ENCODE measurements at regions not wholly inside any gene's neighbourhood (a gene's known extent, or its start where the extent isn't known, plus 50 kb on each side); places are given as distances from the start of the nearest gene placed in this dataset.
"Not testable (repeated sequence)": the region's sequence is repeated elsewhere in the genome, so short reads cannot be mapped to it uniquely, and the experiment has no call there.

DNA sequence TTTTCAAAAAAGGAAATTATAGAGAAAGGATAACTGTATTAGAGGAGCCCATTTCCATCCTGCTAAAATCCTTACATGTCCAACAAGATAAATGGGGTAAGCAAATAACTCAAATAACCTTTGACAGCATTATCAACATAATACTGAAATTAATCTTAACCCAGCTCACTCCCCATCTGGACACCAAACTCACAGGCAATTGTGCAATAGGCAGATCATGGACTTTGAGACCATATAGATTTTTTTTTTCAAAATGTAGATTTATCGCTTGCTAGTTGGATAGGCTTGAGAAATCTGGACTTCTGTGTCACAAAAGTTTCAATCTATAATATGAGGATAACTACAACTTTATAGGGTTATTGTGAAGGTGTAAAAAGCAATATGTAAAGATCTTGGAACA is 134.4 kb upstream of the ASCC3 start:
- ATAC-seq, result no peak

DNA sequence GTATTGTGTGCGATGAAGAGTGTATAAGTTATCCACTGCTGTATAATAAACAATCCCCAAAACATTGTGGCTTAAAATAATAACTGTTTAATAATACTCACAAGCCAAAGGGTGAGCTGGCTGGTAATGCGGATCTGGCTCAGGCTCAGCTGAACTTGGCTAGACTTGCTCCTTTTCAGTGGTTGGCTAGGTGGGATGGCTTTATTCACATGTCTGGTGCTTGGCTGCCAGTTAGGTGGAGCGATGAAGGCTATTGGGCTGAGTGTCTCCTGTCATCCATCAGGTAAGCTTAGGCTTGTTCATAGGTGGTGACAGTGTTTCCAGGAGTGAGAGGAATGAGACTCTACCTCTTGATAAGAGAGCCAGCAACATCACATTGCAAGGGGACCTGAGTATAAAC is 135.0 kb upstream of the ASCC3 start:
- ATAC-seq, result no peak

DNA sequence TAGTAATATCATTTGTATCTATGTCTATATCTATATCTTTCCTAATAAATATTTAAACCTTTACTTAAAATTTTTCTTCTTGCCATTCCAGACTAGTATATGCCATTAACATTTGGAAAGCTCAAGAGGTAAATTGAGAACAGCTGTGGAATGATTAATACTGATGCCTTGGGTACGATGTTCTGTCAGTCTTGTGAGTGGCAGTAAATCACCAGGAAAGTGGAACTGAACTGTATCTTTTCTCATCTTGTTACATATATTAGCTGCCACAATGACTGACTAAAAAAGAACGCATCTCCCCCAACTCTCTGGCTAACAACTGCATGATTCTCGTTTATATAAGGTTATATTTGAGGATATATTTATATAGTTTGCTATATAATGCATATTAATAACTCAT is 137.0 kb upstream of the ASCC3 start:
- no peak for ATAC-seq

DNA sequence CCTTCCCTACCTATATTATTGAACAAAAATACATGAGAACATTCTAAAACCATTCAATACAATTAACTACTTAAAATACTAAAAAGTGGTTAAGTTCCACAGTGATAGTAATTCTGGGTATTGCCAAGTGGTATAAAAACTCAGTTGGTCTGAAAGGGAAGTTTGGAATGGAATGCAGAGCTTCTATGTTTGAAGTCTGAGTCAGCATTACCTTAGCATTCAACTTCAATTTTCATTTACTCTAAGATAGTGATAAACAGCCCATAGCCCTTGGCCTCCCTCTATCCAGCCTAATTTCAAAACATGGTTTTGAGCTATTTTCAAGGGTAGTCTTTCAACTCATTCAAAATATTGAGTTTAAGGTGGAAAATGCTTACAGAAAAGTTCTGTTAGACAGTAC is 140.4 kb upstream of the ASCC3 start:
- no peak for ATAC-seq

- ATAC-seq, result no peak
These were observed 161.8 kb upstream of the ASCC3 start for GRCh38 chr6:101042966-101043365.

GRCh38 chr6:101058296-101058695 is 177.2 kb upstream of the ASCC3 start:
- no peak for ATAC-seq

DNA sequence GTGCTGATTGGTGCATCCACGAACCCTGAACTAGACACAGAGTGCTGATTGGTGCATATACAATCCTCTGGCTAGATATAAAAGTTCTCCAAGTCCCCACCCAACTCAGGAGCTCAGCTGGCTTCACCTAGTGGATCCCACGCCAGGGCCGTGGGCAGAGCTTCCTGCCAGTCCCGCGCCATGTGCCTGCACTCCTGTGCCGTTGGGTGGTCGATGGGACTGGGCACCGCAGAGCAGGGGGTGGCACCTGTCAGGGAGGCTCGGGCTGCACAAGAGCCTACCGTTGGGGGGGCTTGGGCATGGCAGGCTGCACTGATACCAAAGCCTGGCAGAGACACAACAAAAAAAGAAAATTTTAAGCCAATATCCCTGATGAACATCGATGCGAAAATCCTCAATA is 185.4 kb upstream of the ASCC3 start:
- no peak for ATAC-seq

DNA sequence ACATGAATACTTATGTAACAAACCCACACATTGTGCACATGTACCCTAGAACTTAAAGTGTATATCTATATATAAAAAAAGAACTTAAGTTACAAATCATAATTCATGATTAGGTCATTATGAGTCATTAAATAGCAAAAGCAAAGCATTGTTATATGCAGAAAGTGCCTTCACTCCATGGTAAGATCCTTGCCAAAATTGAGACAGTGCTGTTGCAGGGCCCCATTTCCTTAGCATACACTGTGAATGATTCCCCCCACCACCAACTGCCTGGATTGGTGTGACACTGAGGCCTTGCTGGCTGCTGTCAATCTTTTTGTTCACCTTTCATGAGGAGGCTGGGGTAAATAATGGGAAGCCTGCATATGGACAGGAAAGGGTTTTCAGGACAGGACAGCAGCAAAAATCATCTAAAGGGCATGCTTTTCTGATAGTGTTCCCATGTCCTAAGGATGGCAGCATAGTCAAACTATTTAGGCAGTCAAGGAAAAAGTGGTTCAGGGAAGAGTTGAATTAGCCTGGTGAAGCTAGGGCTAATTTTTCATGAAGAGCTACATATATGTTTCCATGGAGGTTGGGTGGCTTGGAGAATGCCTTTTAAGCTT is 188.2 kb upstream of the ASCC3 start:
- ATAC-seq, result no peak

- ATAC-seq, result no peak
These were observed 189.0 kb upstream of the ASCC3 start for GRCh38 chr6:101070044-101070608.

GRCh38 chr6:101077344-101077743 is 196.2 kb upstream of the ASCC3 start:
- no peak for ATAC-seq

GRCh38 chr6:101079696-101080270 is 198.7 kb upstream of the ASCC3 start:
- no peak for ATAC-seq

DNA sequence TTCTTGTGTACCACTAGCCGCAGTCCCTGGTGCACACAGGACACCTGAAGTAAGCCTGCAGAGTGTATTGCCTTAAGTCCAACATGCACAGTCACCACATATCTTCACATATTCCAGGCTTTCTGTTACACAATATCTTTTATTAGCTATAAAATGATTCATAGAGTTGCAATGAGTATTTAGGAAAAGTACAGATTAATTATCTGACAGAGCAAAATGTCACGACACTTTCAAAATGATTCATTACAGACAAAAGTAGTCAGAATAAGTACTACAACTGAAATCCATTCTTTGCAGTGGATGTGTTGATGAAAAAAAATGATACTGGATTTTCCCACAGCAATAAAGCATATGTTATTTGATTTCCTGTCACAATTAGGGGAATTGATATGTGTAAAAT is 199.5 kb upstream of the ASCC3 start:
- no peak for ATAC-seq

GRCh38 chr6:101083533-101084175 is 202.5 kb upstream of the ASCC3 start:
- no peak for ATAC-seq

DNA sequence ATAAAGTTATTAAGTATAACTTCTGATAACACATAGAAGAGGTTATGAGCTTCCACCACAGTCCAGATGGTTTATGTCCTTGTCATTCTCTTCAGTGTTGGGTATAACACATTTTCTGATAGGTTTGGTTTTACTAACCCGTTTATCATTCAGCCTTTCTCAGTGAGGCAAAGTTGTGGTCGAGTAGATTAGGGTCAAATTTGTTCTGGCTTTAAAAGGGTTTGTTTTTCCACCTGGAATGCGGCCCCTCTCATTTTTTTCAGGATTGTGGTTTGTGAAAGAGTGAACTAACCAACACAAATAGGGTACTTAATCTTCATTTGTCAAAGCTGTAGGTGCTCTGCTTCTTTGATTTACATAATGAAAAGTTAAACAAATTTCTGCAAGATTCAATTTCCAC is 204.2 kb upstream of the ASCC3 start:
- no peak for ATAC-seq

DNA sequence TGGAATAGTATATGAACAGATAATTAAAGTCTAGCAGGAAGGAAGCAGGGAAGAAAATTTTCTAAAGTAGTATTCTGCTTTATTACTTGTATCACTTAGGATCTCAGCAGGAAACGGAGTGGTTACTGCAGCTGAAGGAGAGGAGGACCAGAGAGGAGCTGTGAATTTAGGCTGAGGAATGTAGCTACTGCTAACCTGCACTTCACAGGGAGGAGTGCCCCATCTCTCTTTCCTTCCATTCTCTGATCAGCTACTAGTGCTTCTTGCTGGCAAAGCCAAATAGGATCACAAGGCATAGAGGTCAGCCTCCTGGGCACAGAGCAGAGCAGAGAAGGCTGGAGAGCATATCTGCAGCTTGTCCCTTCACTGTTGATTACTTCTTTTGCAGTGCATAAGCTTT is 205.3 kb upstream of the ASCC3 start:
- ATAC-seq, result no peak

DNA sequence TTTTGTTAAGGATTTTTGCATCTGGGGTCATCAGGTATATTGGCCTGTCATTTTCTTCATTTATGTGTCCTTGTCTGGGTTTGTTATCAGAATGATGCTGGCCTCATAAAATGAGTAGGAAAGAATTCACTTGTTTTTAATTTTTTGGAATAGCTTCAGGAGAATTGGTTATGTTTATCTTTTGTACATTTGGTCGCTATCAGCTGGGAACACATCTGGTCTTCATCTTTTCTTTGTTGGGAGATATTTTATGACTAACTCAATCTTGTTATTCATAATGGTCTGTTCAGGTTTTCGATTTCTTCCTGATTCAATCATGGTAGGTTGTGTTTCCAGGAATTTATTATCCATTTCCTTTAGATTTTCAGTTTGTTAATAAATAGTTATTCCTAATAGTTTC is 207.5 kb upstream of the ASCC3 start:
- ATAC-seq, result no peak

- no peak for ATAC-seq
These were observed 208.5 kb upstream of the ASCC3 start for GRCh38 chr6:101089640-101090039.

DNA sequence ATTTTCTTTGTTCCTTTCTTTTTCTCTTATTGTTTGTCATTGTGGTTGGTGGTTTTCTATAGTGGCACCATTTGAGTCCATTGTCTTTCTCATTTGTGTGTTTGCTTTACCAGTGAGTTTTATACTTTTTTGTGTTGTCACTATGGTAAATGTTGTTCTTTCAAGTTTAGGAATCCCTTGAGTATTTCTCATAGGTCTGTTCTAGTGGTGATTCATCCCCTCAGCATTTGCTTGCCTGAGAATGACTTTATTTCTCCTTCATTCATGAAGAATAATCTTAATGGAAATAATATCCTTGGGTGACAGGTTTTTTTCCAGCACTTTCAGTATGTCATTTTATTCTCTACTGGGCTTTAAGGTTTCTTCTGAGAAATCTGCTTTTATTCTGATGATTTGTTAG is 209.2 kb upstream of the ASCC3 start:
- ATAC-seq, result no peak

- ATAC-seq, result not testable (repeated sequence)
These were observed 217.5 kb upstream of the ASCC3 start for GRCh38 chr6:101098605-101099004.

DNA sequence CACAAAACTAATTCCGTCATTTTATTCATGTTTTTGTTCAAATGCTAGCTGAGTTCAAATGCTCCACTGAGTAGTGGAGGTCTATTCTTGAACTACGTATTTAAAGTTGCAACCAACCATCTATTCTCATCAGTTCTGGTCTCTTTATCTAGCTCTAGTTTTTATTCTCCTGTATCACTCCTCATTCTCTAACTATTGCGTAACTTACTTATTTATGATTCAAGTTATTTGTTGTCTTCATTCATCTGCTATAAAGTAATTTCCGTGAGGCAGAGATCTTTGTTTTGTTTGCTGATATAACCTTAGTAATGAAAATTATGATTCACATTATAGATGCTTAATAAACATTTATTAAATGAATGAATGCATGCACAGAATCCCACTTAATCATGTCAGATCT is 221.6 kb upstream of the ASCC3 start:
- ATAC-seq, result no peak

DNA sequence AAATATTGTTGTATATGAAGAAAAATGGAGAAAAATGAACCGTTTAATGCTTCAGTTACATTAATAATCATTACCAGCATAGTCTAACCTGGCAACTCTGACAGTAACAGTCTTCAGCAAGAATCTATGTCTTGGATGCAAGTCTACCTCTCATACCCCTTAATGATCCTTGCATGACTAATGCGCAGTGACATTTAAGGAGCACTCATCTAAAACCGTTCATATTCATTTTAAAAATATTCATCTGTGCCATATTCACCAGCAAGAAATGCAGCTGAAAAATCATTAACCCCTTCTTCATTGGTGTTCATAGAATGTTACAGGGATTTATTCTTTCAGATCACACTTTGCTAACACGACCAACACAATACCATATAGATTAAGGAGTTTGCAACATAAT is 227.2 kb upstream of the ASCC3 start:
- no peak for ATAC-seq

DNA sequence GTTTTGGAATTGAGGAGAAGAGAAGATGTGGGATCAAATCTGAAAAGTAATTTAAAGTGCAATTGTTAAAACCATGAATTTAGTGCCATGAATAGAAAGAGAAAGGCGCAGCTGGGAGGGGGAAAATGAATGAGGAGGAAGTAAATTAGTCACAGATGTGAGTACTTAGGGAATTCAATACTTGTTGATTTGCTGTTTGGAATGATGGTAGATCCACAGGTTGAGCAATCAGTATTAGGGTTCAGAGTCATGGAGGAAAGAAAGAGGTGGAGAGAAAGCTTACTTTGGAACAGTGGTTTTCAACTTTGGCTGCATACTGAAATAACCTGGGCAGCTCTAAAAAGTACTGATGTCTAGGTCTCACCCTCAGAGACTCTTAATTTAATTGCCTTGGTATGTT is 229.7 kb upstream of the ASCC3 start:
- no peak for ATAC-seq

- no peak for ATAC-seq
These were observed 232.5 kb upstream of the ASCC3 start for GRCh38 chr6:101113468-101114260.

GRCh38 chr6:101114703-101115102 is 233.6 kb upstream of the ASCC3 start:
- peak in 1 of 2 donors; percentile 24 for ATAC-seq

Data from activated CD4-positive, CD25-positive, alpha-beta regulatory T cell treated with anti-CD3 and anti-CD28 coated beads, Interleukin-2, amount 50 U/mL, for 24 hours (primary cell).